ENCODE measurements at regions not wholly inside any gene's neighbourhood (a gene's known extent, or its start where the extent isn't known, plus 50 kb on each side); places are given as distances from the start of the nearest gene placed in this dataset.

DNA sequence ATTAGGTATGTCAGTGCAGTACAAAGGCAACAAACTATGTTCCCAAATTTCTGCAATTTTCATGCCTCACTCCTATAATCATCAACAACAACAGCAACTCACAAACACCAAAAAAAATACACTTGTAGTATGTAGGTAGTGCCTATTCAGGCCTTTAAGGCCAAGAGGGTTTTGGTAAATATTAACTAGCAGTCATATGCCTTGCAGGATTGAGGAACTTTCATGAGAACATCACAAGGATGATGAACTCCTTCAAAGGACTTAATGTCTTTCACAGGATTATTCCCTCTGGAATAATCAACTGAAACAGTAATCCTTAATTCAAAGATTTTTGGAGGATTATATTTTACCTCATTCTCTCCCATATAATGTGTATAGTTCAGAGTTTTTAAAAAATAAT, 293.8 kb downstream of the NOVA1 start:
- DNase-seq (ENCODE audit: low read depth): no peak

- no peak for DNase-seq (ENCODE audit: low read depth)
Observed at GRCh38 chr14:26293909-26294308, 303.9 kb downstream of the NOVA1 start.

DNA sequence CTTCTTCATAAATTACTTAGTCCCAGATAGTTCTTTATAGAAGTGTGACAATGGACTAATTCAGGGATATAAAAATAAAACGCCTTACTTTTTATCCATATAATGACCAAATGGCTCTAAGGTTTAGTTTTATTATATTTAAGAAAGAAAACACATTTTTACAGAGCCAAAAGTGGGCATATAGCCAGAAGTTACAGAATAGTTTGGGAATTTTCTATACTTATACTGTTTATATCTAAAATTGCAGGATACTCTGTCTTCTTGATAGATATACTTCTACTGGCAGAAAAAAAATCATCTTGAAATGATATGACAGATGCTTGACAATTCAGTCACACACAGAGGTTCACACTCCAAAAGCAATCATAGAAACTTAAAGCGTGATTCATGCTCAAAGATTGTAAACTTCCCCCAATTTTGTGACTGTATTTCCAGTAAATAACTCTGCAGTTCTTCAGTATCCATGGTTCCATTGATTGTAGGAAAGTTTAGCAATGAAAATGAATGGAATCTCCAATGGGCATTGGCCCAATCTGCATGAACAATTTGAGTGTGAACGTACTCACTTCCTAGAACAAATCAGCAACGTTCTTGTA, 307.8 kb downstream of the NOVA1 start:
- peak; percentile 17 for DNase-seq (ENCODE audit: low read depth)

- DNase-seq (ENCODE audit: low read depth): peak; percentile 4
Observed at GRCh38 chr14:26286913-26287205, 311.0 kb downstream of the NOVA1 start.

DNA sequence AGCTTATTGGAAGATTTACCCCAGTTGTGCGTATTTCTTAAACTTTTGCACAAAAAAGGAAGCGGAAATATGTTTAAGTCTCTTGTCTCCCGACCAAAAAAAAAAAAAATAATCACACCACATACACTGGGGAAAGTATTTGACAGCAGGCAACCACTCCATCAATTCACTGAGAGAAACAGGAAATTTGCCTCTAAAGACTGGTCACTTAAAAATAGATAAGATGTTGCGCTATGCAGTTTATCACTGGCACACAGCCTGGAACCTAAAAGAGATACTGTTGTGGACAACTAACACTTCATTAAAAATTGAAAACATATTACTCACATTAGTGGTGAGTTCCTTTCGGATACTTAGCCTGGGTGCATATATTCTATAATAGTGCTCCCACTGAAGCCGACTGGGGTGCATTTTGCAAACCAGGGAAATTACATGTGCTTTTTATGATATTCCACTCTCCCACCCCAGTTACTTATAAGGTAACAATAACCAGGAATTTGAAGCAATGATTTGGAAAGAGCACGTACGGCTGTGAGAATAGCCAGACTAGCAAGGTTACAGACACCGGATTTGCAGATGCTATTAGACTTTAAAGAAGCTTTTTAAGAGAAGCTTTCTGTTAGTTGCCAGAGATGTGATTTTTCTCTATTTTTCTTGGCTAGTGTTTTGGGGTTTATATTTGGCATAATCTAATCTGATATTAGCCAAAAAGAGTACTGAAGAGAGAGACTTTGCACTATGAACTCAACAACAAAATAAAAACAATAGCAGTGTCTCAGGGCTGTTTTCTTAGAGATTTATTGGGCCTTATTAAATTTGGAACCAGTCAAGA, 311.5 kb downstream of the NOVA1 start:
- no peak for DNase-seq (ENCODE audit: low read depth)

- peak; percentile 16 for DNase-seq (ENCODE audit: low read depth)
Observed at GRCh38 chr14:26282578-26282977, 315.3 kb downstream of the NOVA1 start.

- peak; percentile 2 for DNase-seq (ENCODE audit: low read depth)
Observed at GRCh38 chr14:26282011-26282410, 315.8 kb downstream of the NOVA1 start.

DNA sequence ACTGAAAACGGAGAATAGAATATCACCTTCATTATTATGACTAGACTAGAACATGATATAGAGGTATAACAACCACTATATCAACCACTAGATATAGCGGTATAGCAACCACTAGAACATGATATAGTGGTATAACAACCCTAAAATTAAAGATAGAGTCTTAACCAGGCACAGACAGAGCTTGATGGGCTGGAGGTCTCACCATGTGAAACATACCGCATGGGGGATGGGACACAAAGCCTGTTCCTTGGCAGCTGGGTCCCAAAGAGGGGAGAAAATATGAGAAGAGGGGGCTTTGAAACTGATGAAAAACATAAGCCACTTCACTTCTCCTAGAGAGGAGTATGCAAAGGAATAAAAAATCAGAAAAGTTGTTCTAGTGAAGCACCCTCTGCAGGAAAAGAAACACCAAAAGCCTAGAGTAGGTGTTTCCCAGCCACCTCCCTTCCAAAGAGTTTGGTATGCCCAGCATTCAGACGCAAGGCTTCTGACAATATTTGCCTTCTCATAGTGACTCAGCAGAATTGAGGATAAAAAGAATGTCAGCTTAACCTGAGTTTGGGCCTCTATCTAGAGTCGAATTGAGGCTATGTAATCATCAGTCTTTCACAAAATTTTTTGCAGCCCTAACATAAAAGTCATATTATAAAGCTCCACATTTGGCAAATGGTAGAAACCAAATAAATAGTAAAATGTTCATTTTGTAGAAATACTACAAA, 316.4 kb downstream of the NOVA1 start:
- DNase-seq (ENCODE audit: low read depth): peak; percentile 55

DNA sequence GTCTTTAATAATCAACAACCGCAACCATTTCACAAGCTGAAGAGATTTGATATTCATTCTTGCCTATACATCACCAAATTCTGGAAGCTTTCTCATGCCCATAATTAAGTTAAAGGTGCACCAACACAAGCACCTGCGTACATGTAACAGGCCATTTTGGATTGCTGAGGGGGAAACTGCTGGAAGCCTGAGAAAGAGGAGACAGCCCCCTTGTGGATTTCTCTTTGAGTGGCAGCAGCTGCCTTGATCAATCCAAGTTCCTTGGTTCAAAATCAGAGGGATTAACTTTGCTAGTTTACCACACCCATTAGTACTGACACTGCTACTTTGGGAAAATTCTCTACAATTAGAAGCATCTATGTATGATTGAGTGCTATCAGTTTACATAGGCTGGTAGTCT, 321.1 kb downstream of the NOVA1 start:
- peak; percentile 4 for DNase-seq (ENCODE audit: low read depth)

DNA sequence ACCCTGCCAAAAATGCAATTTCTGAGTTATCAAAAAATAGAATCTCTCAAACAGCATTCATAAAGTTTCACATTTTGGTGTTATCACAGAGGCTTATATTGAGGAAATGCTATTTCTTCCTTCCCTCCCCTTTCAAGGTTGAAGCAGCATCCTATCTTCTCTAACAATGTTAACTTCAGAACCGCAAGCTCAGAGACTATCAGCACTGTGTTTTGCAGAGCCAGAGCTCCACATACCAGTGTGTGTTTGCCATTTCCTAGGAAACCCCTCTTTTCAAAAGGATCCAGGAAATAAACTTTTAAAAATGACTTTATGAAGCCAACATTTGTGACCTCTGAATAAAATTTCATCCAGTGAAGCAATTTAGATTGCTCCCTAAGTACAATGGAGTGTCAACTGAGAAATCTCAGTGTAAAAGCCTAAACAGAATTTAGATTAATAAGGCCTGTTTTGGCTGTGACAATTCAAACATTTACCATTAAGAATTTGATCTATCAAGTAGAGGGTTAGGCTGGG, 332.6 kb downstream of the NOVA1 start:
- DNase-seq (ENCODE audit: low read depth): no peak

- no peak for DNase-seq (ENCODE audit: low read depth)
Observed at GRCh38 chr14:26261368-26262122, 336.3 kb downstream of the NOVA1 start.

GRCh38 chr14:26255213-26255612, 342.6 kb downstream of the NOVA1 start:
- DNase-seq (ENCODE audit: low read depth): peak; percentile 13

- no peak for DNase-seq (ENCODE audit: low read depth)
Observed at GRCh38 chr14:26252176-26252575, 345.7 kb downstream of the NOVA1 start.

- no peak for DNase-seq (ENCODE audit: low read depth)
Observed at GRCh38 chr14:26233118-26233517, 364.7 kb downstream of the NOVA1 start.

DNA sequence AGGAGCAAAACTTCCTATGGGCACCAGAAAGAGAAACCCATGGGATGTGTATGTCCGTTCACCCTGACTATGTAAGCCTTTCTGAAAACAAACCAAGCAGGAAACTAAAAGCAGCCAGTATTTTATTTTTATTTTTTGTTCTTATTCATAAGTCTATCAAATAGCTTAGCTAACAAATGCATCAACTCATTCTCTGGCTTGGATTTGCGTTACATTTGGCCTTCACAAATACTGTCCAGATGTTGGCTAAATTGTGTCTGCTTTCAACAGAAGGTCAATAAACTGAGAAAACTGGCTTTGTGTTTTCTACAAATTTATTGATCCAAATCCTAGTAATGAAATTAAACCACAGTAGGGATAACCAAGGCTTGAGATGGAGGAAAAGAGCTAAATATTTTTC, 379.0 kb downstream of the NOVA1 start:
- no peak for DNase-seq (ENCODE audit: low read depth)

- no peak for DNase-seq (ENCODE audit: low read depth)
Observed at GRCh38 chr14:26217778-26218177, 380.1 kb downstream of the NOVA1 start.

DNA sequence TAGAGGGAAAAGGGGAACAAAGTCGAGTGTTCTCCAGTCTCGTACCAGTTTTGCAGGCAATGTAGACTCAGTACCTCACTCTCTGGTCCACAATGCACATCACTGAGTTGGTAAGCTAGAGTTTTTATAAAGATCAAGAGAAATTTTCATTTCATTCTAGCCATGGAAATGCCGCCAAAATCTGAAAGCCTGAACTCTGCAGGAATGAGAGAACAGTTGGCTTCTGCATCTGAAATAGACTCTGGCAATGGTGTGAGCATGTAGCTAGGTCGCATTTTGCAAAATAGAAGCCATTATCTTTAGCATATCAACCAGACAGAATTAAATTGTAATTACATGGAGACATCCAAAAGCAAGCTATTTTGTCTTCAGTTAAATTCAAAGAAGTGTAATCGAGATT, 381.0 kb downstream of the NOVA1 start:
- no peak for DNase-seq (ENCODE audit: low read depth)

- DNase-seq (ENCODE audit: low read depth): no peak
Observed at GRCh38 chr14:26213846-26214575, 383.8 kb downstream of the NOVA1 start.

DNA sequence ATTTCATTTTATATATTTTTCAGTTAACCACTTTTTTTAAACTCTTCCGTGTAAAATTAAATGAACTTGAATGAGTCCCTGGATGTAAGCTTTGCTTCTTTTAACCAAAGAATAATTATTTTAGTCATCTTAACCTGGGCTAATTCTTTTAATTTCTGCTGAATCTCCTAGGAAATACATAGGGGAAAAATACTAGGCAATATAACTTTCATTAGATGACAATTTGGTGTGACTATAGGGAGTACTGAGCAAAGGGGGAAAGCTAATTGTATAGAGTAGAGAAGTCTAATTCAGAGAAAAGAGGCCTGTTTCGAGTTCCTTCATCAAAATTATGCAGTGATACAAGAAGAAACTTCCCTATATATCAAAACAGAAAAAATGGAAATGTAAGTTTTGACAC, 388.1 kb downstream of the NOVA1 start:
- no peak for DNase-seq (ENCODE audit: low read depth)

- DNase-seq (ENCODE audit: low read depth): no peak
Observed at GRCh38 chr14:26206640-26207039, 391.2 kb downstream of the NOVA1 start.
